UCSD-AML1 (cell line): ENCODE measurements at regions not wholly inside any gene's neighbourhood (a gene's known extent, or its start where the extent isn't known, plus 50 kb on each side); places are given as distances from the start of the nearest gene placed in this dataset.
"Not testable (repeated sequence)": the region's sequence is repeated elsewhere in the genome, so short reads cannot be mapped to it uniquely, and the experiment has no call there.

Experiments
- DNase-seq: peaks from one replicate; lab custom pipeline; 2025; ENCODE audit not compliant: unreplicated experiment; lab: John Stamatoyannopoulos, UW

DNA sequence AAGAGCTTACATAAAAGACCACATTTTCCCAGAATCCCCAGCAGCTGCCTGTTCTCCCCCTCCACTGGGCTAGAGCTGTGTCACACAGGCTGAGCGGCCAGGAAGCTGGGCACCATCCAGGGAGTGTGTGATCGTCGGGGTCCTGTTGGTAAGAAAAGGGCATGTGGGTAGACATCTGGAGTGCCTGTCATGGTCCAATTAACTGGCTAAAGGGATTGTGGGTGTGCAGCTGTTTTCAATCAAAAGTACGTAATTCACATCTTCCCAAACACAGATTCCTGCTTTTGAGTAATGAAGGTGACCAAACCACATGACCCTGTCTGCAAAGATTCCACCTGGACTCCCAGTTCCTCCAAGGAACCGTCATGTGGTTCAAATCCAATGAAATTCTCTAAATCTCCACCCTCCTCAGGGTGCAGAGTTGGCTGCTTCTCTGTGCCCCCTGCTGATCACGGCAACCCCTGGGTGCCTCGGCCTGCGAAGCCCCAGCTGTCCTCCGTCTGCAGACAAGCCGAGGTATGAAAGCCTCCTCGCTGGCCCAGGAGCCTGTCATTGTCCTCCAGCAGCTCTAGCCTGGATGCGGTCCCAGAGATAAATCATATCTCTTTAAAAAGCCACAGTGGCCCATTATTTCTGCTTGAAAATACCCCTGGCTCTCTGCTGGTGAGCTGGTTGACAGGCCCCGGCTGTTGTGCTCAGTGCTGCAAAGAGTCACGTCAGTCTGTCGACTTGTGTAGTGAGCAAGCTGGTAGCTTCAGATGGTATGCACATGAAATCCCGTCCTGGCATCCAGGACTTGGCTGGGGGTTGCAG lies 172.9 kb upstream of the SULF2 start:
- DNase-seq = not testable (repeated sequence)

DNA sequence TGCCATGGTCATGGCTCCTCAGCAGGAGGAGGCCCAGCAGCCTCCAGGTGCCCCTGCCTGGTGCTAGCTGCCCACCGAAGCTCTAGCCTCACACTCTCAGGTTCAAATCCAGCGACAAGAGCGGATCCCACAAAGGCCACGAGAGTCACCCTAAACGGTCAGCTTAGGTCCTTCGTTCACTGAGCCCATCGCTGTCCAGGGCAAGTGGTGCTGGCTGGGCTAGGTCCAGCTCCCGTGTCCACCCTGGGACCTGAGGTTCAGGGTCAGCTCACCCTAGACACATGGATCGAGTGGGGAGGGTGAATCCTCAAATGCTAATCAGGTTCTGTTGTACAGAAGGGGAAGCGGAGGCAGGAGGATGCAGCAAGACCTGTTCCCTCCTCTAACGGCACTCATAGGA lies 171.9 kb upstream of the SULF2 start:
- no peak for DNase-seq

DNA sequence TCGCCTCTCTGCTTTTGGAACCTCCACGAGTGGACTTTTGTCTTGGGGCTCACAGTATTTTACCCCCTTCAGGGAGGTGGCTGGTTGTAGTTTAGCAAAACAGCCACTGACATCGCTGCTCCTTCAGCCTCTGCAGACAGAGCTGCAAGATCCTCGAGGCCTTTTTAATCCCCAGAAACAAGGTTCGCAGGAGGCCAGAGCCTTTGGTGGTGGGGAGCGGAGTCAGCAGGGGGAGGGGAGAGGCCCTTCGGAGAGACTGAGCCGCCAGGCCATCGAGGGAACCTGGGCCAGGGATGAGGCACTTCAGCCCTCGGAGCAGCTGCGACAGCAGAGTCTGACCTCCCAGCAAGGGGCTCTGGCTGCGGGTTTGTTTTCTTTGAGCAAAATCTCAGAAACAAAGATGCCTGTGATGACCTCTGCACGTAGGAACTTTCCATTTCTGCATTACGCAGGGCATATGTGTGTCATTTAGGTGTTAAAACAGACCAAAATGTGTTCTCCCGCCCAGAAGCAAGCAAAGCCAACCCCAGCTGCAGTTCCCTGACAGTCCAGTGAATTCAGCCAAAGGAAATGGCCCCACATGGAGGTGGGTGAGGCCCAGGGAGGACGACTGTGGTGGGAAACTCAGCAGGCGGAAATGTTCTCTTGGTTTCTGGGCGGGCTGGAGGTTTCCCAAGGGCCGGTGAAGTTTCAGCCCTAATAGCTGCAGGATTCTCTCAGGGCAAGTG lies 171.2 kb upstream of the SULF2 start:
- DNase-seq = no peak

DNA sequence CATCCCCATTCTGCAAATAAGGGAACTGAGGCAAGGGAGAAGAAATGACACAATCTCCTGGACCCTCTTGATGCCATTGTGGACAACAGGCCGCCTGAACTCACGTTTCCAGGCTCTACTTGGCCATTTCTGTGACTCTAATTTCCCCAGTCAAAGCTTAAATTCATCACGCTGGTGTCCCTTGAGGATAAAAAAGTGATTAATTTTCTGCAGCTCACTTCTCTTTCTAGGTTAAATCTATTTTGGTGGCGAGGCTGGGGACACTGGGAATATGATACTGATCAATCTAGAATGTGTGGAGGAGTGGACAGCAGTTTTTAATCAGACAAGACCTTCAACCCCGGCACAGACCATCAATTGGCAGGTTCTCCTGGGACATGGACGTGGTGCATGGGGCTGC lies 168.2 kb upstream of the SULF2 start:
- DNase-seq = no peak

DNA sequence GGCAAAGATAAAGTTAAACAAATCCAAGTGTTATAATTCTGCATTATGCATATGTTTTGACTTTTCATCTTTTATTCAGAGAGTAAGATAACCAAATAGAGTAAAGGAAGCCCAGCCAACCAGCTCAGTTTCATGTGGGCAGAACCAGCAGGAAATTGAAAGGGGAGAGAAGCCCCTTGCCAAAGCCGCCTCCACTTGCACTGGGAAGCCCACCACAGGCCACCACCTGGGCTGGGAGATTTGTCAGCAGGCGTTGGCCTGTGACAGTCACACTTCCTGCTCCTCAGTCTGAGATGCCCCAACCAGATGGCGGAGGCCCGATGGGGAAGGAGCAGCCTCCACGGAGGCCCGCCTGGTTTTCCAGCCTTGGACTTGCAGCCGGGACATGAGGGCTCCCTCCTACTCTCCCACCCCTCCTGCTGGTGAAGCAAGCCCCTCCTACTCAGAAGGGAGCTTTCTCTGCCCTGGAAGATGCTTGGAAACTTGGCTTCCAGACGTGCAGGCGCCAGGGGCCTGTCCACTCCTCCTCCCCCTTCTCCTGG lies 166.8 kb upstream of the SULF2 start:
- no peak for DNase-seq

DNA sequence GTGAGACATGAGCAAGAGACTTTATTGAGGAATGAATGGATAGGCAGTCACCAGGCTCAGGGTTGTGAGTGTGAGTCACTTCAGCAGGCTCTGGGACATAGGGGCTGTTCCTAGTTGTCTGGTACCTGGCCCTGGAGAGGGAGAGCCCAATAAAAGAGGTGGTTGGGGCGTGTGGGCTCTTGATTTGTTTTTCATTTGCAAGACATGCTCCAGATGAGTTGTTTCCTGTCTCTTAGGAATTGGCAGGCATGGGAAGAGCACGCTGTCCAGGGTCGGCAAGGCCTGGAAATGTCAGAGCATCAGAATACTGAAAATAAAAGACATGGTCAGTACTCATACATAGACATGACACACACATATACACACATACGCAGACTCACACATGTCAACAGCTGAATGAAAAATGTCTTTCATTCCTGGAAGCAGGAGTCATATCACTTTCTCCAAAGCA lies 166.3 kb upstream of the SULF2 start:
- no peak for DNase-seq

DNA sequence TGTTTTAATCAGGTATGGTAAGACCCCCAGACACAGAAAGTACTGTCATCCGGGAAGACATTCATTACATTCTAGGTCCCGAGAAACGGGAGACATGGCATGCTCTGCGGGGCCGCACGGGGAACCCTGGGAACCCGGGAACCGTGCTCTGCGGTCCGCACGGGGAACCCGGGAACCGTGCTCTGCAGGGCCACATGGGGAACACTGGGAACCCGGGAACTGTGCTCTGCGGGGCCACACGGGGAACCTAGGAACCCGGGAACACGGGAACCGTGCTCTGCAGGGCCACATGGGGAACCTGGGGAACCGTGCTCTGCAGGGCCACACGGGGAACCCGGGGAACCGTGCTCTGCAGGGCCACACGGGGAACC lies 165.6 kb upstream of the SULF2 start:
- no peak for DNase-seq

DNA sequence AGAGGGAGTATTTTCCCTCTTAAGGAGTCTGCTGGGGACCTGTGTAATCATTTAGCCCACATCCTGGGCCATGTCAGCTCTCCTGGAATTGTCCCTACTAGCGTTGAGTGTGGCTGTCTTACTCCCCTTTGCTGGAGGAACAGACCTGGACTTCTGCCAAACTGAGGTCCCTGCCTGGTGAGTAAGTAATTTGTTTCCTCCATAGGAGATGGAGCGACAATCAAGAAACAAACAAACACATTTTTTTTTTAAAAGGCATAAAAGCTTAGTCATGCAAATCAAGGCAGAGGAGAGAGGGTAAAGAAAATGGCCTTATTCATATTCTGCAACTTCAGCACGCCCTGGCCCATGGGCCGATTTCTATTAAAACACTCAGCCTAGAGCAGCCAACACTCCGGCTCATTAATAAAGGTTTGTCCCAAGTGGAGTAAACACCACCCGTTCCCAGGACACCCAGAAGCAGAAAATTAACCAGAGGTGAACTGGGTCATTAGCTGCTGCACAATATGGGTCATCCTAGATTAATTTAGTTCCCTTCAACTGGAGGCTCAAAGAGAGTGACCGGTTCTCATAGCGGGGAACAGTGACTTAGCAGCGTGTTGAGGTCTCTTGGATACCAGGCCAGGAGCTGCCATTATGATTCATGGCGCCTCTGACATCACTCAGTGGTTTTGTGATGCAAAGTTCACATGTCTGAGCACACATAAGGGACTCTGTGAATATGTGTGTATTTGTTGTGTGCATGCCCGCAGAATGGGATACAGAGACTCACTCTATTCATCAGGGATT lies 165.0 kb upstream of the SULF2 start:
- no peak for DNase-seq

DNA sequence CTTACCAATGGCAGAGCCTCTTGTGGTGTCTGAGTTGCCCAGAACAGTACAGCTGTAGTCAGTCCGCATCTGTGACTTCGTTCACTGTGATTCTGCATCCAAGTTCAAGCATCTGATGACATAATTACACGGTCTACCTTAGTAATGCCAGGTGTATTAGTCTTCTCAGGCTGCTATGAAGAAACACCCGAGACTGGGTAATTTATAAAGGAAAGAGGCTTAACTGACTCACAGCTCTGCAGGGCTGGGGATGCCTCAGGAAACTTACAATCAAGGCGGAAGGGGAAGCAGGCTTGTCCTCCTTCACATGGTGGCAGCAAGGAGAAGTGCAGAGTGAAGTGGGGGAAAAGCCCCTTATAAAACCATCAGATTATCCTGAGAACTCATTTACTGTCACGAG lies 163.9 kb upstream of the SULF2 start:
- no peak for DNase-seq

DNA sequence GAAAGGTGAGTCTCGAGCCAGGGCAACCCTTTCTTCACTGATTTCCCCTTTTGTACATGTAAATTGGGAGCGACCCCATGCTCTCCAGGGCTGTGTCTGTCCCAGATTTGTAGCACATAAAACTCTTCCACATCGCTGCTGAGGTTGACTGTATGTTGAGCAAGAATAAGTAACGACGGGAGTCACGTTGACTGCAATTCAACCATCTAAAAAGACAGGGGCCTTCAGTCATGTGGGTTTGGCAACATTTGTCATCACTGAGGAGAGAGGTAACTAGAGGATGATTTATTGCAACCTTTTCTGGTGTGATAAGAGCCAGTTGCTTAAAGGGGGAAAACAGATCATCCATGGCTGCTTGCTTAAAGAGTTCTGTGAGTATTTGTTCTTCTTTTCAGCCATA lies 159.4 kb upstream of the SULF2 start:
- DNase-seq = no peak

DNA sequence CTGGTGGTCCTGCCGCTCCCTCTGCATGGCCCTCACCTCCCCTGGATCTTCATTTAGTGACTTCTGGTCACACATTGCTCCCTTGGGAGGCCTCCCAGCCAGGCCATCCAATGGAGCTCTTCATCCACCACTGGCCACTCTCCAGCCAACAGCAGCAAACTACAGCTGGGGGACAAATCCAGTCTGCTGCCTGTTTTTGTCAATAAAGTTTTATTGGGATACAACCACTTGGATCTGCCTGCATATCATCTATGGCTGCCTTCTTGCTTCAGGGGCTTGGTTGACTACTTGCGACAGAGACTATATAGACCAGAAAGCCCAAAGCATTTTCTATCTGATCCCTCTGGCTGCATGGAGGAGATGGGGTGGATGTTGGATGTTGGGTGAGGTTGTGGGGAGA lies 156.6 kb upstream of the SULF2 start:
- no peak for DNase-seq

DNA sequence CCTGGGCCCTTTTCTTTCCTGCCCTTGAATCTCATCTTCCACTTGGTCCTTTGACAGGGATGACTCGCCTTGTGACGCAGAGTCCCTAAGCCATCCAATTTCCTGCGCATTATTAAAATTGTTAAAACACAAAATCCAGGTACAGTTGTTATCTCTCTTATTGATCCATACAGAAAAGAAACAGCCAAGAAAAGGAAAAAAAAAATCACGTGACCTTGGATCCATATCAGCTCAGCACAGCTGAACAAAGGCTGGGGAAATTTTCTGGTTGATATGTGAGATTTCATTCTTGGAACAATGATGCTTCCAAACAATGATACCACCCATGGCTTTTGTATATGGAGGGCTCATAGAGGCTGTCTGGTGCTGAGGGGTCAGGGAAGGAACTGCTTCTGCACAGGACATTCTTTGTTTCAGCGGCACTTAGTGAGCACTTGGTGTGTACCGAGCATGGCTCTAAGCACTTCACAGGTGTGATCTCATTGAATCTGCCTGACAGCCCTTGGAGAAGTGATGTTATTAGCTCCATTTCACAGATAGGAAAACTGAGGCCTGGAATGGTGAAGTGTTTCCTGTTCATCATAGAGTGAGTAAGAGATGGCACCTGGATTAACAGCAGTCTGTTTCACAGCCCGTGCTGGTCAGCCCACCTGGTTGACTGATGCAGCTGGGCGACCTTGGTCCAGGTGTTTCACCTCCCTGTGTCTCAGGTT lies 155.0 kb upstream of the SULF2 start:
- DNase-seq = no peak

DNA sequence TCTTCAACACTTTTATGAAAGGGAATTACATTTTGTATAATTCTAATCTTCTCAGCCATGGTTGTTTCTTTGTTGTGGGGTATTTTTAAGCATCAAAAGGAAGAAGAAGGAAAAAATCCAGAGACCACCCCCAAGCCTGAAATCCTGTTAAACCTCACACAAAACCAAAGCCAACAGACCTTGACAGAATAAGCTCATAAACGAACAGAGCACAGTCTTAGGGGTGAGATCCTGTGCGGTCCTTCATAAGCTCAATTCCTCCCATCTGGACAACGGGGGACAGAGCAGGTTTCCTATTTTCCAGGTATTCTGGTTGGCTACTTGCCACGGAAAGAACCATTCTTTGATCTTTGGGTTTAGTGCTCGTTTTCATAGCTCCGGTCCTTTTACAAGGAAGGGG lies 151.3 kb upstream of the SULF2 start:
- no peak for DNase-seq

DNA sequence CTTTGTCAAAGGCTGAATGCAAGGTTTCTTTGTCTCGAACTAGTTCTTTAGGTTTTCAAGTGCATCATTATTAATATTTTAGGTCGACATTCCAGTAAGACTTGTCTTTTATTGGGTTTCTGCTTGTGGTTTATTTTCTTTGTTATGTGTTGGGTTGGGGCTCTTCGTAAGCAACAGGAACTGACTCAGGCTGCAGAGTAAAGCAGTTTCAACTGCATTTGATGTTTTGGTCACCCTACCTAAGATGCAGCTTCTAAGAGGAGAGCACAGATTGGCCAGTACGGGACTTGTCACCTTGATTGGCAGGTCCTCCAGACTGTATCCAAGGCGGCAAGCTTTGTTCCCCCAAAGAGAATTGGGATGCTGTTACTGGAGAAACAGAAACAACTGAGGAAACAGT lies 149.5 kb upstream of the SULF2 start:
- no peak for DNase-seq

DNA sequence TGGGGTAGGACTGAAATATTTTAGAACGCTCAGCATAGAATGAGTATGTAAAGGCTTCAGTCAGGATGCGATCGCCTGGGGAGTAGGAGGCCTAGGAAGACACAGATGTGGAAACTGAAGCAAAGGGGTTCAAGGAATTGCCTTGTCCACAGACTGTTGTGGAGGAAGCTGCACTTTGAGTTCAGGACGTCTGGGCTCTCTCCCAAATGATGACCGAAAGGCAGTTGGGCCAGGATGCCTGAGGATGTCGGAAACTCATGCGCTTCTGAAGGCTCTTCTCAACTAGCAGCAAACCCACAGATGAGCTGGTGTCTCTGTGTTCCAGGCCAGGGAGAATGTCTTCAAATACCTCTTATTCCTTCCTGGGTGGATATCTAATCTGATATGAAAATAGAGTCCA lies 146.2 kb upstream of the SULF2 start:
- DNase-seq = no peak

DNA sequence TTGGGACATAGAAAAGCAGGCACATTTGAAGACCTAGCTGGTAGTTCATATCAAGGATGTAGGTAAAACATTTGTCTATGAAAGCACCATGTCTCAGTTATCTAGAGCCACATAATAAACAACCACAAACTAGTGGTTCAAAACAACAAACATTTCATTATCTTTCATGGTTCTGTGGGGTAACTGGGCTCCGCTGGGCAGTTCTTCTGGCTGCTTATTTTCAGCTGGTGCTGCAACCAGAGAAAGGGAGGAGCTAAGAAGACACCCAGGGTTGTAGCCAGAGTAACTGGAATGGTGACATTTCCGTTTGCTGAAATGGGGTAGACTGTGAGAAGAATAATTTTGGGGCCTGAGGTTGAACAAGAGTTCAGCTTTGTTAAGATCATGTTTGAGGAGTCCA lies 145.7 kb upstream of the SULF2 start:
- DNase-seq = no peak

DNA sequence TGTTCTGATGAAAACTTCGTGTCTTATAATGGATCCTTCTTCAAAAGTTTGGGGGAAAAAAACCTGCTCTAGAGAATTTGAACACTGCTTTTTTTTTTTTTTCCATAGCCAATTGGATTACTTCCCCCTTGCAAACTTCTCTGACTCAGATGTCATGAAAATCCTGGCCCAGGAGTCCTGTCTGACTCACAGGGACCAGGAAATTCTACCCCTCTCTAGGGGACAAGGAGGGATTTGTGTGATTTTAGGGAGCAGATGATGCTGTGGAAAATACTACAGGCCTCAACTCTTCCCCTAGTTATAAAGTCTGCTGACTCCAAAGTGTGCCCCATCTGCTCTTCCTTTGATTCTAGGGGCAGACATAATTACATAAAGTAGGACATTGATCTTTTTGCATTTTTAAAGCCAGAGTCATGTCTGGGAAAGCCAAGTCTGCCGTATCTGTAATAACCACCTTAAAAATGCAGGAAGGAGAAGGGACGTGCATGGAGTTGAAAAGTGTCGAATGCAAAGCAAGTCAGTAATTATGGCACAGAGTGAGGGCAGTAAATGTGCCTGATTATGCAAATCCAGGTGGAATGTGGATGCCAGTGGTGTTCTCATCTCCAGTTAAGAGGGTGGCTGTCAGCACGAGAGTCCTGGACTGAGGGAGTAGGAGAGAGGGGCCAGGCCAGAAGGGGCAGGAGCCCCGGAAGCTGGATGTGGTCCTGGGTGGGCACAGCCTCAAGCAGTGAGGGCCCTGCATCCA lies 144.3 kb upstream of the SULF2 start:
- DNase-seq = no peak

DNA sequence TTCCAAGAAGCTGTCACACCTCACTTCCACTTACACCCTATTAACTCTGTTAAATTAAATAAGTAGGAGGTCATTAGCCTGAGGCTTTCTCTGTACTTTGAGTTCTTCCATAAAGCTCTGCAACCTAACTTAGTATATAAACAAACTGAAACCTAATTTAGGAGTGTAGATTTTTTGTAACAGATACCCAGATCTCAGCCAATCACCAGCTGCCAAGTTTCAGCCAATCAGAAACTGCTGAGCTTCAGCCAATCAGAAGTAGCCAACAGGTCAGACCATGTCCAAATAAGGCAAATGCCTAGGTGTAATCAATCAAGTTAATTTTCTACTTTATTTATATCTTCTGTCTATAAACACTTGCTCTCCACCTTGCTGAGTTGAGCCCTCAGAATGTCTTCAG lies 142.7 kb upstream of the SULF2 start:
- DNase-seq = no peak

DNA sequence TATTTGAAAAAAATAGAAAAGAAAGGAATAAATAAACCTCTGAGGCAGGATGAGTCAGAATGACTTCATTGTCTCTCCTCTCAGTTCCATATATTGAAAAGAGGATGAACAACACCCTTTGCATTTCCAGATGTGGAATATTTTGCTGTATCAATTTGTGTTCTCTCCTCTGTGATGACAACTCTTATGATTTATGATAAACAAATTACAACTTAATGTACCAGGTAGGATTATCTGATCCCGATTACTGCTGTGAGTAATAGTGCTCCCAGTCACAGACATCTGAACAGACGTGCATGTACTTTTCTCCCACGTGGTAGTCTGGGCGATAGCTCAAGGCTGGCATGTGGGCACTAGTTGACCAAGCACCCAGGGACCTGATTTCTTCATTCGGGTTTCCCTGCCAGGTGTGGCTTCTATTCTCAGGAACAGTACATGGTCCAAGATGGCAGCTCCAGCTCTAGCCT lies 142.1 kb upstream of the SULF2 start:
- DNase-seq = no peak

DNA sequence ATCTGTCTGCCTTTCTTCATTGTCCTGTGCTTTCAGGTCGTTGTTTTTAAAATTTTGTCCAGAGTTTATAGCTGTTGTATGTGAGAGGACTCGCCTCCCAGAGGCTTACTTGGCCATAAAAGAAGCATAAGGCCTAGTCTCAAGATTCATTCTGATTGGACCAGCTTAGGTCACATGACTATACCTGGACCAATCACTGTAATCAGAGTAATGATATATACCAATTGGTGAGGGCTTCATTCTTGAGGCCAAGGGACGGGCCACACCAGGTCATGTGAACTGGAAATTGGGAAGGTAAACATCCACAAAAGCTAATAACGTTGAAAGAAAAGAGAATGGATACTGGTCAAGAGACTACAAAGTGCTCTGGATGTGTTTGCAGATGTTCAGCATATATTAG lies 141.4 kb upstream of the SULF2 start:
- no peak for DNase-seq
